ENCODE measurements at regions not wholly inside any gene's neighbourhood (a gene's known extent, or its start where the extent isn't known, plus 50 kb on each side); places are given as distances from the start of the nearest gene placed in this dataset.

DNA sequence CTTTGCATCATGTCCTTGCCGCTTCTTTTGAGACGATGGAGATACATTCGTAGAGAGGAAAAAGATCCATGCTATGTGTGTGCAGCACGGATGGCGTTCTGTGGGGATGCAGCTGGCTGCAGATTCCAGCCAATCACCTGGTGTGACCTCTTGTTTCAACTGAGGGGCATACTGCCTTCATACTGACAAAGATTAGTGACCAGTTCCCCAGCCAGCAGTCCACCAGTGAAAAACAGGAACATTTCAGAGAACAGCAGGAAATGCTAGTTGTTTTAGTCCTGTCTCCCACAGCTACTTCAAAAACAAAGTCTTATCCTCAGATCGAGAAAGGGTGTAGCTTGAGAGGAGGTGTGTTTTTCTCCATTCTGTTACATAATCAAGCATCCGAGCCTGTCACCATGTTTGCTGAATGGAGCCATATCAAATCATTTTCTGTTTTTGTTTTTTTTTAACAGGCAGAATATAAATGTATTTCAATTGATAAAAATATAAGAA, 255.7 kb upstream of the FMN2 start:
- no peak for DNase-seq

DNA sequence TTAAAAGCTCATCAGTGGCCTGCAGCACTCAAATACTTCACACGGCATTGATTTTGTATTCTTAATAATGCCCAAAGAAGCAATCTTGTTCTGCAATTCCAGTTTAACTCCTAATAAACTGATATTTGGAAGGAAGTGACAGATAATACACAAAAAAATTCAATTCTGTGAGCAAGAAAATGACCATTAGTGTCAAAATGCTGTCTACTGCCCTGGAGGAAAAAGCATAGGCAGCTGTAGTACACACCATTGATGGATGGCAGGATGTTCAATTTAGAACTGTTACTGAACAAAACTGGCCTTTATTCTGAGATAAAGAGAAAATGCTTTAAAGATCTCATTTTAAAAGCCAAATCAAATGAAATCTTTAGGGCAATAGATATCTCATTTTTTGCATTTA, 251.3 kb upstream of the FMN2 start:
- no peak for DNase-seq

DNA sequence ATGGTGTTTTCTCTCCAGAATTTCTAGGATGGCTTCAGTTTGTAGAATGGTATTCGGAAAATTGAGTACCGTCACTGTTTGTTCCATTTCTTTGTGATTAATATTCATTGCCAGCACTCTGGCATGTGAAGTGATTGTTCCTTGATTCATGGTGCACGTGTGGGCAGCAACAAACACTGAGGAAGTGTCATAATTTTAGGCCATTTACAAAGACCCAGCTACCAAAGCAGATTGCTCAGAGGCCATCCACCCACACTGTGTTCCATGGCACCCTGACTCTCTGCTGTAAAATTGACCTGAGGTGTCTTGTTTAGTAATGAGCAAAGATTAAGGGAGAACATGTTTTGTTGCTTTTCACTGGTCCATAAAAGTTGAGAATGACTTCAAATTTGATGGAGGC, 250.9 kb upstream of the FMN2 start:
- DNase-seq = no peak

DNA sequence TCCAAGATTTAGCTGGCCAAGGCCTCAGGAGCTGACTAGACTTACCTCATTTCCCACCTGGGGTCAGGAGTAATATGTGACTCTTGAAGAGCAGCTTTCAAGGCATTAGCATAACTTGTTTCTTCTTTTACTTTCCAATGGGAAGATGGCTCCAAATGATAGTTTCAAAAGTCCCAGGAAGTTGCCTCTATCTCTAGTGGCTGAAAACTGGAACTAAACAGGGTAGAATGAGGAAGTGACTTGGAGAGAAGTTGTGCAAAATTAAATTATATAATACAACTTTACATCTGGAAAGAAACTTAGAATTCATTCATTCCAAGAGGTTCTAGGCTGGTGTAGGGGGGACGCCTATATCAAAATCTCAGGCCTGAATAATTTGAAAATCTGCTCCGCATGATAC, 250.1 kb upstream of the FMN2 start:
- no peak for DNase-seq

DNA sequence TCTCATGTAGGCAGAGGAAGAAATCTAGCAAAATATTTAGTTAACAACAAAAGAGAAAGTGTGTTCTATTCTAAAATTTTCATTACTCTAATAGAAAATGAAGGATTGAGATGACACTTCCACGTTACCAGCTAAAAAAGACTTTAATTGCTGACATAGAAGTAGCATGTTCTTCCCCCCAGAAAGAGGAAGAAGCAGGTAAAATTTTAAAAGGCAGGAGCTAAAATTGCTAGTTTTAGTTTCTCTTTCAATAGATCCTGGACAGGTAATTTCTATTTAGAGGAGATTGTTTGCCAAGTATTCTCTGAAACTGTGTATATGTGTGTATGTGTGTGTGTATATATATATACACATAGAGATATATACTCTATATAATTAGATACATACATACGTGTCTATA, 248.1 kb upstream of the FMN2 start:
- DNase-seq = no peak

DNA sequence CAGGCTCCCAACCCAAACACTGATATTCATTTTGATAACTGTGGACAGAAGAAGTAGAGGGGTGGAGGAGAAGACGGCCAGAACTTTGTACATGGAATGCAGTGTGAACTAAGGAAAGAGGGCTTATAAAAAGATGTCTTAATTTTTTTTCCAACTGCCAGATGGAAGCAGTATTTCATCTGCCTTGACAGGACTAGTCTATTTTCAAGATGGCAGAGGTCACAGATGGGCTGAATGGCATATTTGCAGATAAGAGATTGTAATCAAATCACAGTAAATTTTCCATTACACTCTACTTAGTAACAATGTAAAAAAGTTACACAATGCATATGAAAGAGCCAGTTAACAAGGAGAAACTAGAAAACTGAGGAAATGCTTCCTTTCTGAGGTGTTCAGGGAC, 246.8 kb upstream of the FMN2 start:
- no peak for DNase-seq

DNA sequence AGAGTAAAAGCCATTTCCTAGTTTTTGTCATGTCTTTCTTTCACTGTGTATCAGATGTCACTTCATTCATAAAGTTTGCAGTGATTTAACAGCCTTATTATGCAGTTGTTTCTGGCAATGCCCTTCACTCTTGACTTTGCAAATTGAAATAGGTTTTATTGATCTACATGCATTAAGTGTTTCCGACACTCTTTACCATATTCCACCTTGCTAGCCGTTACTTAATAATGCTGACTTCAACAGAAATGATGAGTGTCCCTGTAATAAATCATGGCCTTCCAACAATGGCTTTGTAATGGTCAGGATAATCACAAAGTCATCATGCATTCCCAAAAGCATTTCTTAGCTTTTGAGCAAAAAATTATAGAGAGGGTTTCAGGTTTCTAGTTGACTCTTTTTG, 236.8 kb upstream of the FMN2 start:
- DNase-seq = no peak

DNA sequence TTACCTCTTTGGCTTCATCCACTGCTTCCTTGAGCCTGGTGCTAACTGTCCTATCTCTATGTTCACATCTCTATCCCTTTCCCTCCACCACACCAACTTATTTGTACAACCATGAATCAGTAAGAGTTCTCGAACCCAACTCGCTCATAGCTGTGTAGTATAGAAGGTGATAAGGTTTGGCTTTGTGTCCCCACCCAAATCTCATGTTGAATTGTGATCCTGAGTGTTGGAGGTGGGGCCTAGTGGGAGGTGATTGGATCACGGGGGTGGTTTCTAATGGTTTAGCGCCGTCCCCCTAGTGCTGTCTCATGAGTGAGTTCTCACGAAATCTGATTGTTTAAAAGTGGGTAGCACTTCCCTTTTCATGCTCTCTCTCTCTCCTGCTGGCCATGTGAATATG, 235.6 kb upstream of the FMN2 start:
- DNase-seq = no peak

DNA sequence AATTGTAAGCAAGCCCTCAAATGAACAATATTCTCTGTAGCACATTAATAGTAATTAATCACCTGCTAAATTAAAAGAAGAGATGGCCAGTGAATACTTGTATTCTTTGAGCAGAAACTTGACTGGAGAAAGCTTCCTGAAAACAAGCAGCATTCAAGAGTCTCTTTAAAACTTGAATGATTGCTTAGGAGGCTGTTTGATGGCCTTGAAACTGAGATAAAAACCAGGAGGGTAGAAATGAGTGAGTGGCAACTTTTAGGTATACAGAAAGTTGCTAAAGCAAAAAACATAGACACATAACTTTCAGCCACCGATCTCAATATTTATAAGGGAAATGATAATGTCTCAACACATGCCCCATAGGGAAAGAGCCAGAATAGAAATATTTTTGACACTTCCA, 234.8 kb upstream of the FMN2 start:
- DNase-seq = no peak

DNA sequence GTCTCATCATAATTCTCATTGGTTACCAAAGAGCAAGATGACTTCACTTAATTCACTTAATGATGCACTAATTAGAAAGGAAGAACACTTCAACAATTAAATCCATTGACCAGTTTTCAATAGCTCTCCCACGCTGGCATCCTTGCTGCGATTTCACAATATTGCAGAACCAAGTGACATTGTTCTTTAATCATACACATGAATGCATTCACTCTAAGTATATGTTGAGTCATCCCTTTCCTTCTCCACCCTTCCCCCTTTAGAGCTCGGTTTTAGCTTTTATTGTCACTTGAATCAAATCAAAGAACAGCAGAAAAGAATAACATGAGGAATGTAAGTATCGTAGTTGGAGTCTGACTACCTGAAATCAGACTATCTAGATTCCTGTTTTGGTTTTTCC, 233.6 kb upstream of the FMN2 start:
- DNase-seq = no peak

DNA sequence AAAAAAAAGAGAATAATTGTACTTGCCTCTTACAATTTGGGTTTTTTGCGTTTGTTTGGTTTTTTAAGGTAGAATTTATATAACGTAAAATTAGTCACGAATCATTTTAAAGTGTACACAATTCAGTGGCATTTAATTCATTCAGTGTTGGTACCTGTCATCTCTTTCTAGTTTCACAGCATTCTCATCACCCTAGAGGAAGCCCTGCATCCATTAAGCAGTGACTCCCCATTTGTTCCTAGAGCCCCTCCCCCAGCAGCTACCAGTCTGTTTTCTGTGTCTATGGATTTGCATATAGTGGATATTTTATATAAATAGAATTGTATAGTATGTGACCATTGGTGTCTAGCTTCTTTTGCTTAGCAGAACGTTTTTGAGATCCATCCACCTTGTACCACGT, 233.2 kb upstream of the FMN2 start:
- no peak for DNase-seq

DNA sequence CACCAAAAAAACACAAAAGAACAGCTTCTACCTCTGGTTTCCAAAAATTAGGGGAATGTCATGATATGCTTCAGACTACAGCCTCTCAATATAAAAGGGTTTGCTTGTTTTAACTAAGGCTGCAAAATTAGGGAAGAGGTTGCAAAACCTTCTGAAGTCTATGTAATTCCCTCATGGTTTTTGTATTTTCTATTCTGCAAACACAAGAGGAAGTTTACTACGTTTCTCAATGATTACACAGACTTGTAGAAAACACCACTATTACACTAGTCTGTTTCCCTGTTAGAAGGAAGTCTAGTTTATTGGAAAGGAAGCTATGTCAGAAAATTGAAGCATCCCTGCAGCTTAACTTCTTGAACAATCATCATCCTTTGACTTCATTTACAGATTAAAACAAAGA, 229.7 kb upstream of the FMN2 start:
- no peak for DNase-seq

DNA sequence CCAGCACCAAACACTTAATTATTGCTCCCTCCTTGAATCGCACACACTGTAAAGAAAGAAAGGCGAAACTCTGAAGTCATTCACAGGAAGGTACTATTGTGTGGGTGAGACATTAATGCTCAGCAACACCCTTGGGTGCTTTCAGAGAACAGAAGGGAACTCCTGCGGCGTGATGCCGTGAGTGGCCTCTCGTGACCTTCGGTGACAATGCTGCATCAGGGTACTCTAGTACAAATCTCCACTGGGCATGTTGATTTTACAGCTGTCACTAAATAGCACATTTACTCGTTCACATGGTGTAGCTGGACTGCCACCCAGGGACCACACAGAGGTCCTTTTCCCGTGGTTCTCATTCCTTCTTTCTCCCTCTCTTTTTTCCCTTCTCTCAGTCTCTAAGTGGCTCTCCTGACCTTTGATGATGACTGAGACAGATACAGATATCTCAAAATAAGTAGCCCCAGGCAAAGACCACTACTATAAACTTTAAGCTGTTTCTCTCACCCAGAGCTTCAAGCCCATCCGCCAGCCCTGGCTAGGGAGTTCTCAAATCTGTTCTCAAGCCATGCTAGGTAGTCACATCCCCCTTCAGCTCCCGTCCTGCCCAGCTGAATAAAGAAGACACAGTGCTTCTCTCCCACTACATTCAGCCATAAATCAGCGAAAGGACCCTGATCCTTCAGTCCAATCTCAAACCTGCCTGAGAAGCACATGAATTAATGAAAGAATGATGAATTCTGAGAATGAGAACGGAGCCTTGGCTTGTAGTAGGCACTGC, 223.4 kb upstream of the FMN2 start:
- no peak for DNase-seq

DNA sequence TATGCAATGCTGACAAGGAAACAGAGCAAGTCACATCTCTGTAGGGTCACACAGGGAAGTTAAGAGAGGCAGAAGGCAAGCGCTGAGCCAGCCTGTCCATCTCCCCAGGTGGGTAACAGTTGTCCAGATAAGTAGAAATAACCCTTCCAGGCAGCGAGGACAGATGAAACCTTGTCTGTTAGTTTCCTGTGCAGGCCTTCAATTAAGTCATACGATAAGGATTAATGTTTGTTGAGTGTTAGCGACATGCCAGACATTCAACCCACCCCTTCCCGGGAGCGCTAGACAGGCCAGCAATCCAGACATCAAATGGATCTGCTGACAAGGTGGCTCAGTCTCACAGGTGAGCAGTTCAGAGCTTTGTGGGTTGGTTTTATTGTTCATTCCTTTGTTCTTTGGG, 221.5 kb upstream of the FMN2 start:
- no peak for DNase-seq

DNA sequence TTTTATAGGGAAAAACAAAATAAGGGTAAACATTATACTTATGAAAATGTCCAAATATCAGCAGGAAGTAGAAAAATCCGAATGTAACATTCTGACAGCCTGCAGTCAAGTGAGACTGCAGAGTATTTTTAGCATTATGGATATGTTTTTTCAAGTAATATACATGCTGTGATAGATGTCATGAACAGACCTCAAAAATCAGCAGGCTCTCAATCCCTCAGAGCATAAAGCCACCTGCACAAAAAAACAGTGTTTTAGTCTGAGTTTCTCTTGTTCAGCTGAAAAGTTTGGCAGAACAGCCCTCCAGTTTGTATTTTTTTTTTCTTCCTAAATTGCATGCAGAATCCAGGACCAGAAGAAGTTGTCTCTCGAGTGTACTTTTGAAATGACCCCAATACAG, 219.1 kb upstream of the FMN2 start:
- DNase-seq = no peak

DNA sequence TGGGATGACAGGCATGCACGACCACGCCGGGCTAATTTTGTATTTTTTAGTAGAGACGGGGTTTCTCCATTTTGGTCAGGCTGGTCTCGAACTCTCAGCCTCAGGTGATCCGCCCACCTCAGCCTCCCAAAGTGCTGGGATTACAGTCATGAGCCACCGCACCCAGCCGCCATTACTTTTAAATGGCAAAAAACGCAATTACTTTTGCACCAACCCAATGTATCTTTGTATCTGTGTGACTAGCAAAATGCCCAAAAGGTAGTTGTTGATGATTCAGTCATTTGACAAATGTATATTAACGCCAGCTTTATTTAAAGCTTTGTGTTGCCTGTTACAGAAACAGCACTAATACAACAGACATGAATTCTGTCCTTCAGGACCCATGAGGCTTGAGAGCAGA, 216.9 kb upstream of the FMN2 start:
- DNase-seq = no peak

DNA sequence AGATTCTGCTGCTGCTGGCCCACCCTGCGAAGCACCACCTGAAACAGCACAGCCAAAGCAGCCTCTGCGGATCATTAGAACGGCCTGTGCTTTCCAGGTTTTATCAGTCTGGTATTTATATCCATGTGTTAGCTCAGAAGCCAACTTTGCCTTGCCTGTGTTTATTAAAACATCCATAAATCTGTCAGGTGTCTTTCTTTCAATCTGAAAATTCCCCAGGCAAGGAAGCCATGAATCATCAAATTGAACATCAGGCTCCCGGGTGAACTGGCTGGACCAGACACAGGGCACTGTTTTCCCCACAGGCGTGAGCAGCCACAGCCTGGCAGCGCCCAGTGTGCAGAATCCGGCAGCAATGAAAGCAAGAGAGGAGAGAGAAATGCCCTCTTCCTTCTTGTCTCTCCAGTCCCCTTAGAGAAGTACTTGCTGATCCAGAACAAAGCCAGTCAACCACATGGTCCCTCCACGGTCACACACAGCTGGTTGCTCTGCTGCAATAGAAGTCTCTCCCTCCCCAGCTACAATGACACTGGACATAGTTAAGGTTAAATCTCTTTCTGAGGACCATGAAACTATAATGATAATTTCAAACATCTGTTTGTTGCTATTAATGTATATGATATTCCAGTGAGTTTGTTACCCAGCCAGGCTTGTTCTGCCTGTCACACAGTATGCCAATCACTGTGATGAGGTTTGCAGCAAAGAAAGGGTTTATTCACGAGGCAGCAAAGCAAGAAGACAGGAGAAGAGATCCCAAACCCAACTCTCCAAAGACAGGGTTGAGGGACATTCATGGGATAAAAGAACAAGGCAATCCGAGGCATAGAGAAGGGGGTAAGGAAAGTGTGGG, 212.1 kb upstream of the FMN2 start:
- no peak for DNase-seq

DNA sequence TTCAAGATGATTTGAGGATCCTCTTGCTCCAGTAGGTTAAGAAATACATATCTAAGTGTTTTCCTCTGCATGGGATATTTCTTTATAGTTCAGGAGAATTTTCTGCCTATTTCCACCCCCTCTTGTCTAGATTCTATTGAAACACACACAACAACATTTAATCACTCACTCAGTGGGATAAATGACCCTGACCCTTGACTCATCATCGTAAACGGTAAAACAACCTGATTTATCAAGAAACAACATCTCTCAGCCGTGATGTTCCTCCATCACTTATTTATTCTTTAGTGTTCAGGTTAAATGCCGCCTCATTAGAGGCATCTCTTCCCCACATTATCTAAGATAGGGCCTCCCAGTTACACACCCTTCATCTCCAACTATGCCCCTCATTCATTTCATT, 208.7 kb upstream of the FMN2 start:
- no peak for DNase-seq

DNA sequence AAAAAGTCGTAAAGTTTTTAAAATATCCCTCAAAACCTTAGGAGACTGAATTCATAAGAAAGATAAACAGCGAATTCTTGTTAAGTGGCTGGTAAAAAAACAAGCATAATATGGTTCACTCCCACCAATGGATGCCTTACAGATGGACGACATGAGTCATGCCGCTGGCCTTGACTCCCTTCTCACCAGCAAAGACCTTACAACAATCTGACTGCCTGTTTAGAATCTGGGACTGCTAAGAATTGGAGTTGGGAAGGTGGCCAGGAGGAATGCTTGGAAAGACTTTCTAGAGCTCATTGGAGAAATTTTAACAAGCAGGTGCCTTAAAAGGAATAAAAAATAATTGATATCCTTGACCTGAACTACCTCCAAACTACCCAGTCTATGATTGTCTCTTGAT, 206.9 kb upstream of the FMN2 start:
- DNase-seq = no peak

DNA sequence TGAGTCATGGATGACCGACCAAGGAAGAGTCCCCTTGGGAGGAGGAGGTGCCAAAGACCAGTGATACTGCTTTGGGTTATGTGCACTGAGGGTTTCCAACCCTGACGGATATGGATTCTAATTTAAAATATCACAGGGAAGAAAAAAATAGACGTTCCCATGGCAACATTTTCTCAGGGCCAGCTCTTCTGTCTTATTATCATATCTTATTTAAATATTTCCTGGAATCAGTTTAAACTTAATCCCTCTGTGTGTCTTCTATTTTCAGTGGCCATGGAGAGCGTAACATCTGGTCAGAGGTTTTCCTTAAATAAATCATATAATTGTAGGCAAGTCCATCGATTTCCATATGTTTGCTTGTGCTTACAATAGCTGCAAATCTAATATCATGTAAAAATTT, 205.4 kb upstream of the FMN2 start:
- no peak for DNase-seq

DNA sequence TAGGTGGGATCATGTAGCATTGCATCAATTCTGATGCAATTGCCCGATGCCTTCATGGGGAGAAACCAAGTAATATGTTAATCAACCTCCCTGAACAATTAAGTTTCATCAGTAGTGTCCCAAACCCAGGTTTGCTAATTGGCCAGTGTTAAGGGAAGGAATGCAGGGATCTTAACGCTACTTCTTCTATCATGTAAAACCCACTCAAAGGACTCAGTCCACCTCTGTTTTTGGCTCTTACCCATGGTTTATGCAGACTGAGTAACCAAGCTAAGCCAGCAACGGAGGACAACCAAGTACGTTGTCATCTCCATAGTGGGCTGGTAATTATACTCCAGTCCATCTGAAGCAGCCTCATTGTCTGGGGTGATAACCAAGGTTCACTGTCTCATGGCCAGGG, 203.0 kb upstream of the FMN2 start:
- DNase-seq = no peak

DNA sequence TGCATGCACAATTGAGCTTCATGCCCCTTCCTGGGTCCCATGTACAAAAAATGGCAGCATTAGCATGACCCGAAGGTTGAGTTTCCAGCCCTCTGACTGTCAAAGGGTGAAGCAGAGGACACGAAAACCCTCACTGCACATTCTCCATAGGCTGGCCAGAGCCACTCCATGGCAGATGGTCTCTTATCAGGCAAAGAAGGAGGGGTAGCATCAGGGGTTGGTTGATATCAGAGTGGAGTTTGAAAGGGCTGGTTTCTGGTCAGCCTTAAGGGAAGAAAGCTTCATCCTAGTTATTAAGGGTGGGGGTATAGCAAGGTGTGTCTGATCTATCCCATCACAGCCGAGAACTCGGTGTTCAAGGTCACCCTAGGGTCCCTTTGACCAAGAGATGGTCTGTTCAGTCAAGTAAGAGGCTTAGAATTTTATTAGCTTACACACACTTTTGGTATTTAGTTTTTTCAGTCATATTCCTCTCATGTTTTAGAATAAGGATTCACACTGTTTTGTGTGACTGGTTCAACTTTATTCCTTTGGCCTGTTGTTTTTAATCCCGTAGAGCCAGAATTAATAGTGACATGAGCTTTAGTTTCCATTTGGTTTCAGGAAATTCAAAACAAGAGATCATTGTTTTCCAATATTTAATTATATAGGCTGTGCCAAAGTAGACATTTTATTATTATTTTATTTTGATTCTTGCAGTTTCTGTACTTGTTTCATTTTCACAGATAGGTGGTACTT, 199.9 kb upstream of the FMN2 start:
- no peak for DNase-seq

DNA sequence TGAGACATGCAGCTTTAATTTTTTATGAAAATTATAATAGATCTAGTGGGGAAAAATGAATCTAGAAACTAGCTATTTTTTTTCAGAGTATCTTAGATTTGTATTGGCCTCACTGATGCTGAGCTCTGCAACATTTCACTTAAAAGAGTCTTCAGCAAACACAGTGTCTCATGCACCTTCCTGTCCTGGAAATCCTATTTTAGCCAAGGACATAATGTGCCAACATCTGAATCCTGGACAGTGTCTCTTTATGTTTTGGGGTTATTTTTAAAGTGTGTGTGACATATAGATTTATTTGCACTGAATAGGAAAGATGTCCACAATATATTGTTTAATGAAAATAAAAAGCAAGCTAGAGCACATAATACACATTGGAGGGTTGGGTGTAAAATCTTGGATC, 199.1 kb upstream of the FMN2 start:
- no peak for DNase-seq
